ENCODE measurements at regions not wholly inside any gene's neighbourhood (a gene's known extent, or its start where the extent isn't known, plus 50 kb on each side); places are given as distances from the start of the nearest gene placed in this dataset.

GRCh38 chr5:96282020-96282419 lies 151.0 kb downstream of the PCSK1 start:
- no peak for DNase-seq

DNA sequence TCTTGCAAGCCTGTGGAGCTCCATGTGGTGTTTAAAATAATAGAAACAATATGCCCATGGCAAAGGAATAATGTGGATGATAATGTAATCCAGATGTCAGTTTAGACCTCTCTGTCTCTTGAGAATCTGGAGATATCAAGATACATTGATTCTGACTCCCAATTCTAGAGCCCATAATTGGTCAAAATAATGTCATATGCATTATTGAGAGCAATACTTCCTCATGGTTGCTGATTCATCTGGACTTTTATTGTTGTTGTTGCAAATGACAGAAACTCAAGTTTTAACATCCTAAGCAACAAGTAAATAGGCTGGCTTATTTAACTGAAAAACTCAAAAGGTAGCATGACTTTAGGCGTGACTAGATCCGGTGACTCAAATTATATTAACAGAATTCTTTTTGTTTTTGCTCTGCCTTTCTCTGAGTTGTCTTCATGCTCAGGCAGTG lies 152.1 kb downstream of the PCSK1 start:
- no peak for DNase-seq

DNA sequence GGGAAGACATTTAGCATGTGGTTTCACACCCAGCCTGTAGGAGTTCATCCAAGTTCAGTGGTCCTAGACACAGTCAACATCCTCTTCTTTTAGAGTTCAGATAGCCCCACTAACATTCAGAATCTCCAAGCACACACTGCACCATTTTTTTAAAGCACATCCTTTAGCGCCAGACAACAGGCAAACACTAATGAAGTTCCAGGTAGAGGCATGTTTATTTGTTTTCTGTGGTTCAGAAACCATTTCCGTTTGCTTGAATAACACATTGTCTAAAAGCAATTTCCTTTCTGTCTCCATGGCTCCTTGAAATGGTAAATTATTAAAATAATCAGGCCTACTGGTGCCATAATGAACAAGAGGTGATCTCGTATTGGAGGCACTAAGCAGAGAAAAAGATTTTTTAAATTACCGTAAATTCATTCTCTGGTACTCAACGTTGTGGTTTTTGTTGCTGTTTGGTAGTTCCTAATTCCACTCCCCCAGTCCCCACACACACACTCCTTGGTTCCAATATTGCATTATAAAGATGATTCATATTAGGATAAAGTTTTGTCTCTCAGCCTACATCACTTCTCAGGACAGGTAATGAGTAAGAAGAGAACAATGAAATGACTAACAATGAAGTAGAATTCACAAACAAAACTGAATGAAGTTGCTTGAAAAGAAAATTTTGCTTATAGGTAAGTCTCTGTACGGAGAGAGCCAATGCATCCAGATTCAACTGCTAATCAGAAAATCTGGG lies 153.1 kb downstream of the PCSK1 start:
- DNase-seq: peak; percentile 70

GRCh38 chr5:96278981-96279380 lies 154.1 kb downstream of the PCSK1 start:
- no peak for DNase-seq

DNA sequence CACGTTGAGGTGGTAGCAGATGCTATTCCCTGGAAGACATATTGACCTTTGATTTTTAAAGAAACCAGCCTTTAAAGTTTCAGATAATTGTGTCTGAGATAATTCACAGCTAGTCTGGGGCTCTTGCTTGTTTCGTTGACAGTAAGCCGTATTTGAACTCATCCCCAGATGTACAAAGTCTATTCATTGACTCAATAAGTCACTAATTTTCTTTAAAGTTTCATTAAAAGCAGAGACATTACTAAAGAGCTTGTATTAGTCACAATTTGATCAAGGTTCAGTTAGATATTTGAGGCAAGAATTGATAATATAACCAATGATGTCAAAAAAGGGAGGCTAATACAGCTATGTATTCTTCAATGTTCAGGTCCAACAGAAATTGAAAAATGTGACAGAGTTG lies 158.0 kb downstream of the PCSK1 start:
- no peak for DNase-seq

- DNase-seq: no peak
These were observed 167.6 kb downstream of the PCSK1 start for GRCh38 chr5:96265487-96265886.

- DNase-seq: no peak
These were observed 169.0 kb downstream of the PCSK1 start for GRCh38 chr5:96264047-96264446.

DNA sequence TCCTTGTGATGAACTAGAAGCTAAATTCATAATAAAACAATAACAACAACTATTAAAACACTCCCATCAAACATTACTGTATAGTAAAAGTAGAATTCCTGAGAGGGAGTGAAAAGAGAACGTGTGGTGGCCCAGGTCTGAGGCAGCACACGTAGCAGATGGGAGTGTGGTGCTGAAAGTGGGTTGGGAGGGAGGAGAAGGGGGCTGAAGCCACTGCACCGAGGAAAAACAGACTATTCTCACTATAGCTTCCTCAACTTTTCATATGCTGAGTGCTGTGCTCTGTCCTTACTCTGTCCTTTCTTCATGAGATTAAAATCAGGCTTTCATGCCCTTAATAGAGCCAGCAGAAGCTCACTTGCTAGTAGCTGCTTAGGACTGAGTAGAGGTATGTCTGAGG lies 170.9 kb downstream of the PCSK1 start:
- DNase-seq: no peak

DNA sequence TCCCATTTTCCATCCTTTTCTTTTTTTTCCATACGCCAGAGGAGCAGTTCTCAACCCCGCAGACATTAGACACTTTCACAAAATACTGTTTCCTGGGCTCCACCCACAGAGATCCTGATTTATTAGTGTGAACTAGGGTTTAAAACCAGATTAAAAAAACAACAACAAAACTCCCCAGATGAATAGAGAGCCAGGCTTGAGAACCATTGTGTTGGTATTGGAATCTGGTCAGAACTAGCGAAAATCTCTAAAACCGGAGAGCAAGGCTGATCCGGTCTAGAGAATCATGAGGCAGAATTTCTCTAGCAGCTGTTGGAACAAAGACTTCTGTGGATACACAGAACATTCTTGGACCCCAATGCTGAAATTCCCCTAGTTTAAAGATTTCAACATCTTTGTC lies 173.0 kb downstream of the PCSK1 start:
- no peak for DNase-seq

DNA sequence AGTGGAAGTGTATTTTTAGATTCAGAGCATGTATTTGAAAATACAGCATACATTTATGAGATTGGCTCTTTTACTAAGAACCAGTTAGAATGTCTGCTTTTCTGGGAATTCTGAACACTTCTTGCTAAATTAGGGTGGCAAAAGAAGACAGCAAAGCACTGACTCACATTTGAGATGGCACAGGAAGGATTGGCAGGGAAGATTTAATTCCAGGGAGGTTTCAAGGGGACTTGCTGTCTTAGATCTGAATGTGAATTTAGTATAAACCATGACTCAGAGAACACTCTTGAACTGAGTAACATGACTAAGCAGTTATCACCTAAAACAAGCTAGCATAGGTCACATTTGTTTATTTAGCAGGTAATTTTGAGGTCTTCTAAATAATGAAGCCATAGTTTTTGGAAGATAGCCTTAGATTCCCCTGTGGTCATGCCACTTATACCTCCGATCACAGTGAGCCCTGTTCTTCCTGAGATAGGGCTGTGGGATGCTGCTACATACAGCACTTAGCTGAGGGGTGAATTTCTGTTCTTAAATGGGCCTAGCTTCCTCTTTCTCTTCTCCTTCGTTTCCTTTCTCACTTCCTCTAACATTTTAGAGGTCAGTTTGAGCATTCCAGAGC lies 173.8 kb downstream of the PCSK1 start:
- peak; percentile 39 for DNase-seq

- no peak for DNase-seq
These were observed 174.4 kb downstream of the PCSK1 start for GRCh38 chr5:96258692-96259091.

DNA sequence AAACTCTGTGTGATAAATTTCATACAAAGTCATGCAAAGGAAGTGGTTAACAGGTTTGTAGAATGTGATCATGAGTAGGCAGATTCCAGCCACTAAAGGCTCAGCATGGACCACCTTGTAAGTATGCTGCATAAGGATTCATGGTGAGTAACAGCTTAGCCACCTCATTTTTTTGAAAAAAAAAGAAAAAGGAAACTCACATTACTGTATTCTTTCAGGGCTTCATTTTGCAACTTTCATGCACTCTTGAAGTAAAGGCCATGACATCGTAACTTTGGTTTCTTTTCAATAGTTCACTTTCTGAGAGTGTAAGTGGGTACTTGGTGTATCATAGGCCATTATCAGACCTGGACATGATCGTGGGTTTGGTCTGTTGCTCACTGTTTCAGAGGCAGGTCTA lies 175.1 kb downstream of the PCSK1 start:
- DNase-seq: peak; percentile 24

GRCh38 chr5:96256795-96257470 lies 176.1 kb downstream of the PCSK1 start:
- peak; percentile 58 for DNase-seq

DNA sequence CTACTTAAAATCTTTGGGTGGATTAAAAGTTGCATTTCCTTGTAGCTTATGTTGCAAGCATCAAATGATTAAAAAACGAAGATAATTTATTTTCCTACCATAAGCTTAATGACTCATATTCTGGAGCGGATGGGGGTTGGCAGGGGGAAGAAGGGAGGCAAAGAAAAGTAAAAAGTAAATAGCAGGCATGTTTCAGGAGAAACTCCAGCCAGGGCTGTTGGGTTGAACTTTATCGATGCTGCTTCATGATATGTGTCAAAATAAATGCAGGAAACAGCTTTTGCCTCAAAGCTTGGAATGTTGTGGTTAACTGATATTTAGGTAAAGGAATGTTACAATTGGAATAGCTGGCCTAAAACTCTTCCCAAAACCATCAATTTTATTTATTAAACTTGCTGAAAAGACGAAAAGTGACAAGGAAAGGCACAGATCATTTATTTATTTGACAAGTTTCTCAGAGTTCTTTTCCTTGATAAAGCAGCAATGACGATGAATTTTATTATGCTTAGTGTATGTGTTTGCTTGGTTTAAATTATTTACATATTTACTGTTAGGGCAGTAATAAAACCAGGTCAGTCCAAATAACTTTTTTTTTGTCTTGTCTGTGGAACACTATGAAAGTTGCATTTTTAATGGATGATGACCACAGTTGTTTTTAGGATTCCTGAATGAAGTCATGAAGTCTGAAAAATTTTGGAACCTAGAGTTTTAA lies 177.9 kb downstream of the PCSK1 start:
- peak; percentile 95 for DNase-seq

GRCh38 chr5:96253140-96253539 lies 179.9 kb downstream of the PCSK1 start:
- no peak for DNase-seq

GRCh38 chr5:96252596-96252995 lies 180.5 kb downstream of the PCSK1 start:
- DNase-seq: no peak

- no peak for DNase-seq
These were observed 182.3 kb downstream of the PCSK1 start for GRCh38 chr5:96250782-96251181.

- DNase-seq: no peak
These were observed 184.9 kb downstream of the PCSK1 start for GRCh38 chr5:96248131-96248530.

GRCh38 chr5:96247708-96248107 lies 185.3 kb downstream of the PCSK1 start:
- no peak for DNase-seq

DNA sequence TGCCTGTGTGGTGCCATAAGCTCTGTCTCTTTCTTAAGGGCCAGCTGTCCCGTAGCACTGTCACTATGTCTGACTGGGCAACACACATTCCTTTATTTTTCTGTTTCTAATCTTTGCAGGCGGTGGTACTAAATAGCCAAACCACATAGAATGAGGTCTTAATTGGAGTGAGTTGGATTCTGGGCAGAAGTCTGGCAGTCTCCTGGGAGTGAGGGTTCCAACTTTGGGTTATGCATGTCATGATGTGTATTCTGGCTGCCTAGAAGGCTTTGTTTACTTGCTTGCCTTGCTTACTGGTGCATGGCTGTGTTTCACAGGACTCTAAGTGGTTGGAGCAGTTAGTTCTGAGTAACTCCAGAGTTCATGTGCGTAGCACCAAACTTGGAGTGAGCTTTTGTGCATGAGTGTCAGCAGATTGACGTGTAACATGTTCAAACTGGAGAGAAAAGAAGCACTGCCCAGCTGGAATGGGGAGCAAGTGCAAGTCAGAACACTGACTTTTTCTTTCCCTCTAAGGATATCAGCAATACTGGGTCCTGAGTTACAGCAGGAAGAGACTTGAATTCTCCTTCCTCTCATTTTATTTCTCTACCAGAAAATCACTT lies 185.8 kb downstream of the PCSK1 start:
- no peak for DNase-seq

DNA sequence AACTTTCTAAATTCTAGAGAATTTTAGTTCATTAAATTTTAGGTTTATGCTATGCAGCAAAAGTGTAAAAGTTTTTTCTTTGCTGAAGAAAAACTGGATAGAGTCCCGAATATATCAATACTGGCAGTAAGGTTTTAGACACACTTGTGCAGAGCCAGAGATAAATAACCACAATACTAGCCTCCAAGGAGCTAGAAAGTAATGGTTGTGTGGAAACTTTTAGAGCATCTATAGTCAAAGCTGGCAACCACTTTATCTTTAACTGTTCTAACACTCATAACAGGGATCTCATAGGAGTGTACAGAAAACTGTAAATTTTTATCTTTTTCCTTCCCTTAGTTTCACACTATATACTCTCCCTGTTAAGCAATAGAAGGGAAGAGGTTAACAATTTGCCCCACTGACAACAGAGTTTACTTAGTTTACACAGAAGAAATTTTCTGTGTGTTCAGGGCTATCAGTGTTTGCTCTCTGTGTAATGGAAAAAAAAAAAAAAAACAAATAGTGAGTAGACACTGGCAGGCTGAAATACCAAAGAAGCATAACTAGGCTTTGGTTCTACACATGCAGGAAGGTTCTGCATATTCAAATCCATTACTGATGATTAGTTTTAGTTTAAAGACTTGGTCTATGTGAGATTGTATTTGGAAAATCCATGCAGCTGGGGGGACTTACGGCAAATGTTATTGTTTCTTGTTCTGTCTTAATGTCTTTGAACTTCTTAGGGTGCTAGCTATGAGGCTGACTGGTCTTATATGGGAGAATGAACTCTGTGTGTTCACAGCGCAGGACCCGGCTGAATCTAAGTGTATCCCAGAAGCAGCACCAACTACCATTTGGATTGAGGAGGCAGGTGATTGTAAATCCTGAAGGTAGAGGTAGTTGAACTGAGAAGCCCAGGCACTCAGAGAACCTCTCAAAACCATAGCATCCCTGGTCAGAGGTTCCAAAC lies 187.6 kb downstream of the PCSK1 start:
- DNase-seq: no peak

GRCh38 chr5:96244696-96245095 lies 188.4 kb downstream of the PCSK1 start:
- no peak for DNase-seq

All from NCI-H226 (cell line).